GM23338 (cell line): ENCODE measurements at regions not wholly inside any gene's neighbourhood (a gene's known extent, or its start where the extent isn't known, plus 50 kb on each side); places are given as distances from the start of the nearest gene placed in this dataset.

Source experiments
- ATAC-seq: fragments of 200-7000 bp; cut with Tn5 transposase; 3 replicates; pipeline ENCODE4 v1.9.1; 2020
- DNase-seq: peaks from one replicate; pipeline ENCODE4 v3.0.0-alpha.2; 2015; ENCODE audit warnings: low spot score
- H2AFZ ChIP-seq: fragments of 200-600 bp; sonication (generic); 2 replicates; pipeline ENCODE4 v1.8.0; 2016; ENCODE audit warnings: antibody characterized with exemption, mild to moderate bottlenecking, moderate library complexity
- H3F3A ChIP-seq: fragments of 200-600 bp; sonication (generic); replicated peaks from 2 replicates; pipeline ENCODE4 v1.8.0; 2017; ENCODE audit warnings: antibody characterized with exemption, mixed run types, low read depth
- H3K27ac ChIP-seq: fragments of 200-600 bp; sonication (generic); 2 replicates; pipeline ENCODE4 v1.6.1; 2016; ENCODE audit warnings: low read depth
- H3K27me3 ChIP-seq: fragments of 200-600 bp; sonication (generic); 2 replicates; pipeline ENCODE4 v1.8.0; 2016; ENCODE audit warnings: mild to moderate bottlenecking, mixed run types, moderate library complexity; ENCODE audit not compliant: insufficient read depth
- H3K36me3 ChIP-seq: fragments of 200-600 bp; sonication (generic); 2 replicates; pipeline ENCODE4 v1.8.0; 2016; ENCODE audit warnings: mild to moderate bottlenecking; ENCODE audit not compliant: insufficient read depth
- H3K4me1 ChIP-seq: fragments of 200-600 bp; sonication (generic); 2 replicates; pipeline ENCODE4 v1.8.0; 2016; ENCODE audit warnings: mild to moderate bottlenecking, moderate library complexity; ENCODE audit not compliant: insufficient read depth
- H3K4me2 ChIP-seq: fragments of 200-600 bp; sonication (generic); 2 replicates; pipeline ENCODE4 v1.7.1; 2017; ENCODE audit warnings: mixed run types
- H3K4me3 ChIP-seq: fragments of 200-600 bp; sonication (generic); 2 replicates; pipeline ENCODE4 v1.6.1; 2016; ENCODE audit warnings: mixed run types
- H3K79me2 ChIP-seq: fragments of 200-600 bp; sonication (generic); replicated peaks from 2 replicates; pipeline ENCODE4 v1.8.0; 2017; ENCODE audit warnings: mild to moderate bottlenecking; ENCODE audit not compliant: insufficient read depth
- H3K9me2 ChIP-seq: fragments of 200-600 bp; sonication (generic); 2 replicates; pipeline ENCODE4 v1.8.0; 2017; ENCODE audit not compliant: insufficient read depth
- H4K20me1 ChIP-seq: fragments of 200-600 bp; sonication (generic); replicated peaks from 2 replicates; pipeline ENCODE4 v1.8.0; 2017; ENCODE audit warnings: mild to moderate bottlenecking; ENCODE audit not compliant: insufficient read depth
- H3K27ac Mint-ChIP-seq: 2 replicates; pipeline ENCODE4 v1.8.0; 2020; ENCODE audit warnings: inconsistent platforms, mild to moderate bottlenecking, moderate library complexity, mixed read lengths
- H3K27me3 Mint-ChIP-seq: 3 replicates; pipeline ENCODE4 v1.8.0; 2022; ENCODE audit warnings: low read depth, mild to moderate bottlenecking, moderate library complexity, mixed read lengths, inconsistent platforms; ENCODE audit not compliant: insufficient read depth, poor library complexity
- H3K36me3 Mint-ChIP-seq: 3 replicates; pipeline ENCODE4 v1.8.0; 2021; ENCODE audit warnings: low read depth, mild to moderate bottlenecking, inconsistent platforms, moderate library complexity, mixed read lengths
- H3K4me1 Mint-ChIP-seq: 3 replicates; pipeline ENCODE4 v1.8.0; 2020; ENCODE audit warnings: mild to moderate bottlenecking, inconsistent platforms, mixed read lengths
- H3K4me3 Mint-ChIP-seq: 3 replicates; pipeline ENCODE4 v1.8.0; 2021; ENCODE audit warnings: moderate library complexity, mild to moderate bottlenecking, inconsistent platforms, mixed read lengths
- H3K9me3 Mint-ChIP-seq: 3 replicates; pipeline ENCODE4 v1.8.0; 2020; ENCODE audit warnings: moderate library complexity, mild to moderate bottlenecking, inconsistent platforms, mixed read lengths
- CREB1 ChIP-seq: fragments of 250-450 bp; sonication (Bioruptor Pico); IDR thresholded peaks from 2 replicates; pipeline ENCODE4 v1.5.0; 2020; ENCODE audit warnings: low read depth, mild to moderate bottlenecking, moderate library complexity
- CTCF ChIP-seq, 2 experiments: fragments of 200-600 bp in 1 of 2; sonication (generic) in 1 of 2; conservative IDR thresholded peaks; 2 replicates each; pipeline versions ENCODE4 v1.5.1 to v1.6.1; 2016 to 2017; ENCODE audit warnings: antibody characterized with exemption in 2 of 2, low read depth in 2 of 2, mild to moderate bottlenecking in 2 of 2, moderate library complexity in 1 of 2
- EZH2 ChIP-seq: fragments of 200-600 bp; sonication (generic); IDR thresholded peaks from one replicate; pipeline ENCODE4 v1.8.0; 2017; ENCODE audit warnings: antibody characterized with exemption, mild to moderate bottlenecking, low read depth; ENCODE audit not compliant: unreplicated experiment
- EZH2phosphoT487 ChIP-seq: fragments of 200-600 bp; sonication (generic); IDR thresholded peaks from one replicate; pipeline ENCODE4 v1.8.1; 2018; ENCODE audit warnings: antibody characterized with exemption; ENCODE audit not compliant: unreplicated experiment
- REST ChIP-seq: IDR thresholded peaks from one replicate; pipeline ENCODE4 v1.6.1; 2018; ENCODE audit warnings: antibody characterized with exemption; ENCODE audit not compliant: unreplicated experiment
- STAT1 ChIP-seq: IDR thresholded peaks from one replicate; pipeline ENCODE4 v1.6.1; 2016; ENCODE audit warnings: antibody characterized with exemption; ENCODE audit not compliant: unreplicated experiment
- ZNF331 ChIP-seq: fragments of 250-450 bp; sonication (Bioruptor Pico); IDR thresholded peaks from 2 replicates; pipeline ENCODE4 v1.5.0; 2020; ENCODE audit warnings: low read depth, mild to moderate bottlenecking, moderate library complexity
- TF ChIP-seq, protein P1 (sequence below): IDR thresholded peaks from 2 replicates; pipeline ENCODE4 v1.6.1; 2016; ENCODE audit warnings: antibody characterized with exemption

DNA sequence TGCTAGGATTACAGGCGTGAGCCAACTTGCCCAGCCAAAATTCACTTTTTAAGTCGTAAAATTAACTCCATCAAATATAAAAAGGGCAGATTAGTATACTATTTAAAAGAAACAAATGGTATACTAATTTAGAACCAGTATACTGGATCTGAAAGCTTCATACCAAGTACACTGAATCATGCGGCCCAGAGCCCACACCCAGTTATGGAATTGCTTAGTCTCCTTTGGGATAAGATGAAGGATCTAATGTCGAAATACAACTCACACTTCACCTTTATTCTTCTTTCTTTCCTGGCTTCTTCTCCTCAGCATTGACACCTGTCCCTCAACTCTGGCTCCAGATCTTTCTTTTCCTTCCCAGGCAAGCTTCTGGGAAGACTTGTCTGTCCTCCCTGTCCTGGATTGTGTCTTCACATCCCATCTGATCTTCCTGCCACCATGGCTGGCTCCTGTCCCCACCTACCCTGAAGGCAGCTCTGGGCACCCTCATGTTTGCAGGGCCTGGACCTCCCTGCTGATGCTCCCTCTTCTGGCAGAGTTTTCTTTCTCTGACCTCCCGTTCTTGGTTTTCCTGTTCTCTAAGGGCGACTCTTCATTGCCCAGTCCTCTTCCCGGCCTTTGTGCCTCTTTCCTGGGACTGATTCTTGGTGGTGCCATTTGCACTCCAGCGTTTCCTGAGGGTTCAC lies 57.8 kb upstream of the CTBP2 start:
- H3K4me1 ChIP-seq: no peaks in the 10 kb centered on the region; the same call in 1 of the 2 replicates
- Mint-ChIP-seq H3K4me1 (peaks cover 18% of the 10 kb centered on the region), H3K36me3 (no peaks in the 10 kb centered on the region), H3K27ac (no peak overlapping the region), H3K9me3 (no peaks in the 10 kb centered on the region), H3K4me3 (no peak overlapping the region), H3K27me3 (peaks cover 15% of the 10 kb centered on the region)
- TF ChIP-seq CTCF (conservative IDR thresholded peaks at IDR 0.05; ENCODE audit: low read depth in 2 of 2) (peak in 1 of 2 experiments; percentile 64; a peak in 3 of 4 replicates), REST (no peak)
- peak; percentile 63 for ATAC-seq
- DNase-seq: peak; percentile 36
- no peaks in the 10 kb centered on the region for H3K79me2 ChIP-seq
- H3K9me2 ChIP-seq: 0 out of 2 replicates have a peak, but pooled peaks cover 2% of the 10 kb centered on the region
- no peak overlapping the region for H2AFZ ChIP-seq
- H3F3A ChIP-seq: no peaks in the 10 kb centered on the region
- H3K4me2 ChIP-seq: no peak overlapping the region
- no peaks in the 10 kb centered on the region for H3K36me3 ChIP-seq
- H3K27ac ChIP-seq: no peak overlapping the region
- no peaks in the 10 kb centered on the region for H3K27me3 ChIP-seq
- no peak overlapping the region for H3K4me3 ChIP-seq
- H4K20me1 ChIP-seq: no peaks in the 10 kb centered on the region

GRCh38 chr10:125216861-125217260 lies 56.5 kb upstream of the CTBP2 start:
- Histone ChIP-seq H3K4me3 (no peak overlapping the region), H3K79me2 (no peaks in the 10 kb centered on the region), H3K36me3 (no peaks in the 10 kb centered on the region), H3F3A (no peaks in the 10 kb centered on the region), H3K27me3 (no peaks in the 10 kb centered on the region), H3K9me2 (0 out of 2 replicates have a peak, but pooled peaks cover 8% of the 10 kb centered on the region), H3K4me2 (no peak overlapping the region), H3K4me1 (no peaks in the 10 kb centered on the region; the same call in 1 of the 2 replicates), H4K20me1 (no peaks in the 10 kb centered on the region), H3K27ac (no peak overlapping the region), H2AFZ (no peak overlapping the region)
- Mint-ChIP-seq H3K9me3 (no peaks in the 10 kb centered on the region; the same call in 2 of the 3 replicates), H3K27ac (no peak overlapping the region), H3K4me3 (no peak overlapping the region), H3K27me3 (peaks cover 9% of the 10 kb centered on the region), H3K36me3 (no peaks in the 10 kb centered on the region), H3K4me1 (peaks cover 10% of the 10 kb centered on the region)
- DNase-seq: no peak
- ATAC-seq: no peak
- no peak for TF ChIP-seq CTCF (conservative IDR thresholded peaks at IDR 0.05; ENCODE audit: low read depth in 2 of 2)
- TF ChIP-seq ZNF331 (CRISPR knock-in tag): no peak
- no peak for TF ChIP-seq STAT1
- no peak for TF ChIP-seq CREB1 (CRISPR knock-in tag)
- TF ChIP-seq, protein P1, sequence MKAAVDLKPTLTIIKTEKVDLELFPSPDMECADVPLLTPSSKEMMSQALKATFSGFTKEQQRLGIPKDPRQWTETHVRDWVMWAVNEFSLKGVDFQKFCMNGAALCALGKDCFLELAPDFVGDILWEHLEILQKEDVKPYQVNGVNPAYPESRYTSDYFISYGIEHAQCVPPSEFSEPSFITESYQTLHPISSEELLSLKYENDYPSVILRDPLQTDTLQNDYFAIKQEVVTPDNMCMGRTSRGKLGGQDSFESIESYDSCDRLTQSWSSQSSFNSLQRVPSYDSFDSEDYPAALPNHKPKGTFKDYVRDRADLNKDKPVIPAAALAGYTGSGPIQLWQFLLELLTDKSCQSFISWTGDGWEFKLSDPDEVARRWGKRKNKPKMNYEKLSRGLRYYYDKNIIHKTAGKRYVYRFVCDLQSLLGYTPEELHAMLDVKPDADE: no peak
- no peak for TF ChIP-seq EZH2phosphoT487
- TF ChIP-seq EZH2: no peak
